ENCODE measurements at regions not wholly inside any gene's neighbourhood (a gene's known extent, or its start where the extent isn't known, plus 50 kb on each side); places are given as distances from the start of the nearest gene placed in this dataset.

DNA sequence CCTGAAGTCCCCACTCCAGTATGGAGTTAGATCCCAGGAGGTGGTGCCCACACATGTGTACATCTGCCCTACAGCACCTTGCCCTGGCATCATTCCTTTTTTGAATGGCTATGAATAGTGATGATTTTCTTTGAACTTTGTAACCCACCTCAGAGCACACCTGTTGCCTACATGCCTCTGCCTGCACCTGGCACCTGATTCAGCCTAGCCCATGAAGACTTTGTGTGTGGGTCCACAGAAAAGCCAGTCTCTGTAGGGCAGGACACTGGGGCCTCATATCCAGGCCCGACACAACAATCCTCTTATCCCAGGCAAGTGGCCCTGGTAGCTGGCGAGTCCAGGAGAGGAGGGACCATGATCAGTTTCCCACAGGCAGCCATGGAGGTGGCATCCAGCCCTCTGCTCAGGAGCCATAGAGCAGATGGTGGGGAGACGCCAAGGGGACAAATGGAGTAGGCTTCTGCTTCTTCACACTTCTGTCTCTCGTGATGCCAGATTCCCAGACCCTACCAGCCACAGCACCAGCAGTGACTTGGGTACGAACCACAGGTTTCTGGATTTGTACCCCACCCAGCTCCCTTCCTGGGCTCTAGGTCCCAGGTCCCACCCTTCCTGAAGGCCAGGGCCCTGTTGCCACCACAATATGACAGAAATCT, 230.7 kb downstream of the UACA start:
- TF ChIP-seq SUZ12 (IDR thresholded peaks at IDR 0.05; ENCODE audit: extremely low read depth, insufficient read depth, insufficient read length) (no peak), ZNF274 (IDR thresholded peaks at IDR 0.05; ENCODE audit: low read depth, low read length) (no peak), YY1 (IDR thresholded peaks at IDR 0.05; ENCODE audit: insufficient read depth, insufficient read length) (no peak)

Data from NT2/D1 (cell line).